ENCODE measurements at regions not wholly inside any gene's neighbourhood (a gene's known extent, or its start where the extent isn't known, plus 50 kb on each side); places are given as distances from the start of the nearest gene placed in this dataset.

GRCh38 chr1:18548643-18549042, 67.9 kb downstream of the KLHDC7A start:
- Histone ChIP-seq H3K23ac (ENCODE audit: low read length) (no peak overlapping the region), H3K27me3 (ENCODE audit: insufficient read depth, low read length, poor library complexity) (no peaks in the 10 kb centered on the region), H4K5ac (ENCODE audit: low read length) (no peak overlapping the region), H2BK15ac (replicated peaks; ENCODE audit: low read depth) (no peak overlapping the region), H3K18ac (ENCODE audit: low read length) (no peak overlapping the region), H3K4me1 (ENCODE audit: control insufficient read depth, low read depth, low read length) (no peaks in the 10 kb centered on the region), H3K79me2 (ENCODE audit: control insufficient read depth, insufficient read depth, low read length) (no peaks in the 10 kb centered on the region), H4K8ac (ENCODE audit: low read depth, low read length) (no peak overlapping the region), H3K27ac (ENCODE audit: low read depth, low read length) (no peak overlapping the region), H3K4me3 (ENCODE audit: low read length) (no peak overlapping the region), H3K9ac (ENCODE audit: low read length) (no peak overlapping the region), H3K36me3 (ENCODE audit: control insufficient read depth, insufficient read depth, low read length) (no peaks in the 10 kb centered on the region), H2BK120ac (ENCODE audit: low read depth, low read length) (no peak overlapping the region), H3K56ac (ENCODE audit: low read length) (no peak overlapping the region), H3K4me2 (ENCODE audit: low read length) (no peak overlapping the region), H2AK5ac (ENCODE audit: low read length) (no peak overlapping the region), H3K79me1 (ENCODE audit: low read length) (no peaks in the 10 kb centered on the region), H2BK5ac (ENCODE audit: low read length) (no peak overlapping the region), H3K4ac (ENCODE audit: low read depth, low read length) (no peak overlapping the region)
- no CpG with 5 or more reads among the region's 6 CpGs for WGBS (ENCODE audit: extremely low coverage, insufficient coverage, low lambda C conversion rate)
- no peak for DNase-seq

GRCh38 chr1:18549106-18549505, 68.4 kb downstream of the KLHDC7A start:
- H3K4me1 ChIP-seq (ENCODE audit: control insufficient read depth, low read depth, low read length) = no peaks in the 10 kb centered on the region
- H3K36me3 ChIP-seq (ENCODE audit: control insufficient read depth, insufficient read depth, low read length) = no peaks in the 10 kb centered on the region
- no peak overlapping the region for H4K8ac ChIP-seq (ENCODE audit: low read depth, low read length)
- H3K9ac ChIP-seq (ENCODE audit: low read length) = no peak overlapping the region
- H4K5ac ChIP-seq (ENCODE audit: low read length) = no peak overlapping the region
- no peak overlapping the region for H3K4me2 ChIP-seq (ENCODE audit: low read length)
- no peak overlapping the region for H3K18ac ChIP-seq (ENCODE audit: low read length)
- H3K4me3 ChIP-seq (ENCODE audit: low read length) = no peak overlapping the region
- no peak overlapping the region for H2BK15ac ChIP-seq (replicated peaks; ENCODE audit: low read depth)
- H3K27me3 ChIP-seq (ENCODE audit: insufficient read depth, low read length, poor library complexity) = no peaks in the 10 kb centered on the region
- no peak overlapping the region for H2BK120ac ChIP-seq (ENCODE audit: low read depth, low read length)
- H2AK5ac ChIP-seq (ENCODE audit: low read length) = no peak overlapping the region
- DNase-seq = no peak
- no peak overlapping the region for H3K23ac ChIP-seq (ENCODE audit: low read length)
- H3K4ac ChIP-seq (ENCODE audit: low read depth, low read length) = no peak overlapping the region
- H2BK5ac ChIP-seq (ENCODE audit: low read length) = no peak overlapping the region
- no peaks in the 10 kb centered on the region for H3K79me1 ChIP-seq (ENCODE audit: low read length)
- no peak overlapping the region for H3K27ac ChIP-seq (ENCODE audit: low read depth, low read length)
- H3K56ac ChIP-seq (ENCODE audit: low read length) = no peak overlapping the region
- WGBS (ENCODE audit: extremely low coverage, insufficient coverage, low lambda C conversion rate) = no CpG with 5 or more reads among the region's 10 CpGs
- H3K79me2 ChIP-seq (ENCODE audit: control insufficient read depth, insufficient read depth, low read length) = no peaks in the 10 kb centered on the region

- Histone ChIP-seq H4K8ac (ENCODE audit: low read depth, low read length) (no peak overlapping the region), H3K4me3 (ENCODE audit: low read length) (no peak overlapping the region), H3K56ac (ENCODE audit: low read length) (no peak overlapping the region), H3K4ac (ENCODE audit: low read depth, low read length) (no peak overlapping the region), H3K79me1 (ENCODE audit: low read length) (no peaks in the 10 kb centered on the region), H2AK5ac (ENCODE audit: low read length) (no peak overlapping the region), H2BK5ac (ENCODE audit: low read length) (no peak overlapping the region), H3K27ac (ENCODE audit: low read depth, low read length) (no peak overlapping the region), H3K18ac (ENCODE audit: low read length) (no peak overlapping the region), H3K36me3 (ENCODE audit: control insufficient read depth, insufficient read depth, low read length) (no peaks in the 10 kb centered on the region), H3K79me2 (ENCODE audit: control insufficient read depth, insufficient read depth, low read length) (no peaks in the 10 kb centered on the region), H3K9ac (ENCODE audit: low read length) (no peak overlapping the region), H2BK15ac (replicated peaks; ENCODE audit: low read depth) (no peak overlapping the region), H4K5ac (ENCODE audit: low read length) (no peak overlapping the region), H3K4me2 (ENCODE audit: low read length) (no peak overlapping the region), H3K27me3 (ENCODE audit: insufficient read depth, low read length, poor library complexity) (no peaks in the 10 kb centered on the region), H3K23ac (ENCODE audit: low read length) (no peak overlapping the region), H2BK120ac (ENCODE audit: low read depth, low read length) (no peak overlapping the region), H3K4me1 (ENCODE audit: control insufficient read depth, low read depth, low read length) (no peaks in the 10 kb centered on the region)
- no peak for DNase-seq
- no CpG with 5 or more reads among the region's 4 CpGs for WGBS (ENCODE audit: extremely low coverage, insufficient coverage, low lambda C conversion rate)
Measured at GRCh38 chr1:18549906-18550305, 69.2 kb downstream of the KLHDC7A start.

- no peak overlapping the region for H3K23ac ChIP-seq (ENCODE audit: low read length)
- H3K4me1 ChIP-seq (ENCODE audit: control insufficient read depth, low read depth, low read length) = no peaks in the 10 kb centered on the region
- no CpG with 5 or more reads among the region's 9 CpGs for WGBS (ENCODE audit: extremely low coverage, insufficient coverage, low lambda C conversion rate)
- H3K4me3 ChIP-seq (ENCODE audit: low read length) = no peak overlapping the region
- no peak overlapping the region for H3K4me2 ChIP-seq (ENCODE audit: low read length)
- no peak overlapping the region for H2BK120ac ChIP-seq (ENCODE audit: low read depth, low read length)
- H2BK5ac ChIP-seq (ENCODE audit: low read length) = no peak overlapping the region
- no peaks in the 10 kb centered on the region for H3K79me1 ChIP-seq (ENCODE audit: low read length)
- no peak for DNase-seq
- H3K9ac ChIP-seq (ENCODE audit: low read length) = no peak overlapping the region
- no peak overlapping the region for H4K8ac ChIP-seq (ENCODE audit: low read depth, low read length)
- no peak overlapping the region for H2AK5ac ChIP-seq (ENCODE audit: low read length)
- no peak overlapping the region for H3K18ac ChIP-seq (ENCODE audit: low read length)
- no peak overlapping the region for H4K5ac ChIP-seq (ENCODE audit: low read length)
- no peaks in the 10 kb centered on the region for H3K27me3 ChIP-seq (ENCODE audit: insufficient read depth, low read length, poor library complexity)
- no peaks in the 10 kb centered on the region for H3K36me3 ChIP-seq (ENCODE audit: control insufficient read depth, insufficient read depth, low read length)
- no peak overlapping the region for H3K27ac ChIP-seq (ENCODE audit: low read depth, low read length)
- no peaks in the 10 kb centered on the region for H3K79me2 ChIP-seq (ENCODE audit: control insufficient read depth, insufficient read depth, low read length)
- H3K4ac ChIP-seq (ENCODE audit: low read depth, low read length) = no peak overlapping the region
- no peak overlapping the region for H3K56ac ChIP-seq (ENCODE audit: low read length)
- no peak overlapping the region for H2BK15ac ChIP-seq (replicated peaks; ENCODE audit: low read depth)
Measured at GRCh38 chr1:18552631-18553030, 71.9 kb downstream of the KLHDC7A start.

- H4K8ac ChIP-seq (ENCODE audit: low read depth, low read length) = no peak overlapping the region
- H3K4me2 ChIP-seq (ENCODE audit: low read length) = no peak overlapping the region
- no peak for DNase-seq
- H2AK5ac ChIP-seq (ENCODE audit: low read length) = no peak overlapping the region
- H3K18ac ChIP-seq (ENCODE audit: low read length) = no peak overlapping the region
- H2BK120ac ChIP-seq (ENCODE audit: low read depth, low read length) = no peak overlapping the region
- H3K4ac ChIP-seq (ENCODE audit: low read depth, low read length) = no peak overlapping the region
- no CpG with 5 or more reads among the region's 11 CpGs for WGBS (ENCODE audit: extremely low coverage, insufficient coverage, low lambda C conversion rate)
- H3K79me1 ChIP-seq (ENCODE audit: low read length) = no peaks in the 10 kb centered on the region
- peaks cover 6% of the 10 kb centered on the region for H3K4me1 ChIP-seq (ENCODE audit: control insufficient read depth, low read depth, low read length)
- no peak overlapping the region for H3K23ac ChIP-seq (ENCODE audit: low read length)
- no peaks in the 10 kb centered on the region for H3K27me3 ChIP-seq (ENCODE audit: insufficient read depth, low read length, poor library complexity)
- no peak overlapping the region for H3K9ac ChIP-seq (ENCODE audit: low read length)
- no peak overlapping the region for H3K27ac ChIP-seq (ENCODE audit: low read depth, low read length)
- H3K36me3 ChIP-seq (ENCODE audit: control insufficient read depth, insufficient read depth, low read length) = no peaks in the 10 kb centered on the region
- H2BK15ac ChIP-seq (replicated peaks; ENCODE audit: low read depth) = no peak overlapping the region
- no peaks in the 10 kb centered on the region for H3K79me2 ChIP-seq (ENCODE audit: control insufficient read depth, insufficient read depth, low read length)
- no peak overlapping the region for H4K5ac ChIP-seq (ENCODE audit: low read length)
- no peak overlapping the region for H2BK5ac ChIP-seq (ENCODE audit: low read length)
- no peak overlapping the region for H3K4me3 ChIP-seq (ENCODE audit: low read length)
- H3K56ac ChIP-seq (ENCODE audit: low read length) = no peak overlapping the region
Measured at GRCh38 chr1:18553388-18553787, 72.7 kb downstream of the KLHDC7A start.

GRCh38 chr1:18554099-18554498, 73.4 kb downstream of the KLHDC7A start:
- DNase-seq = no peak
- Histone ChIP-seq H3K4me2 (ENCODE audit: low read length) (no peak overlapping the region), H2BK5ac (ENCODE audit: low read length) (no peak overlapping the region), H3K23ac (ENCODE audit: low read length) (no peak overlapping the region), H2AK5ac (ENCODE audit: low read length) (no peak overlapping the region), H3K9ac (ENCODE audit: low read length) (no peak overlapping the region), H3K36me3 (ENCODE audit: control insufficient read depth, insufficient read depth, low read length) (no peaks in the 10 kb centered on the region), H3K56ac (ENCODE audit: low read length) (no peak overlapping the region), H4K5ac (ENCODE audit: low read length) (no peak overlapping the region), H3K27me3 (ENCODE audit: insufficient read depth, low read length, poor library complexity) (no peaks in the 10 kb centered on the region), H4K8ac (ENCODE audit: low read depth, low read length) (no peak overlapping the region), H3K79me2 (ENCODE audit: control insufficient read depth, insufficient read depth, low read length) (no peaks in the 10 kb centered on the region), H3K18ac (ENCODE audit: low read length) (no peak overlapping the region), H3K79me1 (ENCODE audit: low read length) (no peaks in the 10 kb centered on the region), H2BK120ac (ENCODE audit: low read depth, low read length) (no peak overlapping the region), H2BK15ac (replicated peaks; ENCODE audit: low read depth) (no peak overlapping the region), H3K4me1 (ENCODE audit: control insufficient read depth, low read depth, low read length) (peaks cover 6% of the 10 kb centered on the region), H3K4ac (ENCODE audit: low read depth, low read length) (no peak overlapping the region), H3K27ac (ENCODE audit: low read depth, low read length) (no peak overlapping the region), H3K4me3 (ENCODE audit: low read length) (no peak overlapping the region)
- no CpG with 5 or more reads among the region's 5 CpGs for WGBS (ENCODE audit: extremely low coverage, insufficient coverage, low lambda C conversion rate)
